ENCODE measurements at regions not wholly inside any gene's neighbourhood (a gene's known extent, or its start where the extent isn't known, plus 50 kb on each side); places are given as distances from the start of the nearest gene placed in this dataset.

- TF ChIP-seq CTCF (IDR thresholded peaks at IDR 0.05; ENCODE audit: unreplicated experiment), result no peak
- Mint-ChIP-seq H3K4me1 (ENCODE audit: insufficient read depth, unreplicated experiment) (no peaks in the 10 kb centered on the region), H3K27me3 (ENCODE audit: insufficient read depth, unreplicated experiment) (no peaks in the 10 kb centered on the region), H3K4me3 (ENCODE audit: unreplicated experiment) (no peak overlapping the region), H3K9me3 (ENCODE audit: unreplicated experiment) (peaks cover 37% of the 10 kb centered on the region), H3K27ac (ENCODE audit: low read depth, unreplicated experiment) (no peak overlapping the region), H3K36me3 (ENCODE audit: insufficient read depth, unreplicated experiment) (no peaks in the 10 kb centered on the region)
- POLR2A ChIA-PET, result no interaction called here
- CTCF ChIA-PET, result interaction anchor here (0.6 kb wide), 1 partner anchor 150 kb away, joined by 3 read pairs; no protein-coding TSS in a partner anchor
- BruUV-seq (replicated peaks), result no TSS peak
- intact Hi-C loops (cut with micrococcal nuclease), result no loop called here
- no peak for DNase-seq (ENCODE audit: unreplicated experiment)
Measured at GRCh38 chr1:4165686-4166300, 265.7 kb upstream of the C1orf174 start.

GRCh38 chr1:4166713-4167112 lies 266.6 kb upstream of the C1orf174 start:
- Mint-ChIP-seq H3K27ac (ENCODE audit: low read depth, unreplicated experiment) (no peak overlapping the region), H3K36me3 (ENCODE audit: insufficient read depth, unreplicated experiment) (no peaks in the 10 kb centered on the region), H3K4me3 (ENCODE audit: unreplicated experiment) (no peak overlapping the region), H3K4me1 (ENCODE audit: insufficient read depth, unreplicated experiment) (no peaks in the 10 kb centered on the region), H3K27me3 (ENCODE audit: insufficient read depth, unreplicated experiment) (no peaks in the 10 kb centered on the region), H3K9me3 (ENCODE audit: unreplicated experiment) (peaks cover 46% of the 10 kb centered on the region)
- CTCF ChIA-PET, result interaction anchor here (0.6 kb wide), 1 partner anchor 150 kb away, joined by 3 read pairs; no protein-coding TSS in a partner anchor
- no TSS peak for BruUV-seq (replicated peaks)
- TF ChIP-seq CTCF (IDR thresholded peaks at IDR 0.05; ENCODE audit: unreplicated experiment), result no peak
- POLR2A ChIA-PET, result no interaction called here
- intact Hi-C loops (cut with micrococcal nuclease), result no loop called here
- no peak for DNase-seq (ENCODE audit: unreplicated experiment)

- Mint-ChIP-seq H3K27ac (ENCODE audit: low read depth, unreplicated experiment) (no peak overlapping the region), H3K9me3 (ENCODE audit: unreplicated experiment) (peaks cover 31% of the 10 kb centered on the region), H3K27me3 (ENCODE audit: insufficient read depth, unreplicated experiment) (no peaks in the 10 kb centered on the region), H3K36me3 (ENCODE audit: insufficient read depth, unreplicated experiment) (no peaks in the 10 kb centered on the region), H3K4me1 (ENCODE audit: insufficient read depth, unreplicated experiment) (no peaks in the 10 kb centered on the region), H3K4me3 (ENCODE audit: unreplicated experiment) (no peak overlapping the region)
- POLR2A ChIA-PET, result no interaction called here
- no TSS peak for BruUV-seq (replicated peaks)
- CTCF ChIA-PET, result no interaction called here
- no peak for DNase-seq (ENCODE audit: unreplicated experiment)
- TF ChIP-seq CTCF (IDR thresholded peaks at IDR 0.05; ENCODE audit: unreplicated experiment), result no peak
- intact Hi-C loops (cut with micrococcal nuclease), result no loop called here
Measured at GRCh38 chr1:4169991-4170390, 269.9 kb upstream of the C1orf174 start.

GRCh38 chr1:4170548-4171340 lies 270.7 kb upstream of the C1orf174 start:
- intact Hi-C loops (cut with micrococcal nuclease), result no loop called here

More at GRCh38 chr1:4170548-4171340, 270.7 kb upstream of the C1orf174 start:
- DNase-seq (ENCODE audit: unreplicated experiment), result no peak
- CTCF ChIA-PET, result no interaction called here
- TF ChIP-seq CTCF (IDR thresholded peaks at IDR 0.05; ENCODE audit: unreplicated experiment), result no peak
- Mint-ChIP-seq H3K9me3 (ENCODE audit: unreplicated experiment) (peaks cover 32% of the 10 kb centered on the region), H3K27ac (ENCODE audit: low read depth, unreplicated experiment) (no peak overlapping the region), H3K36me3 (ENCODE audit: insufficient read depth, unreplicated experiment) (no peaks in the 10 kb centered on the region), H3K27me3 (ENCODE audit: insufficient read depth, unreplicated experiment) (no peaks in the 10 kb centered on the region), H3K4me3 (ENCODE audit: unreplicated experiment) (no peak overlapping the region), H3K4me1 (ENCODE audit: insufficient read depth, unreplicated experiment) (no peaks in the 10 kb centered on the region)
- no TSS peak for BruUV-seq (replicated peaks)
- POLR2A ChIA-PET, result no interaction called here

Data from MCF 10A (cell line).